Stimulated activated CD4-positive, alpha-beta T cell treated with anti-CD3 and anti-CD28 coated beads, TNF-alpha, amount 100 ng/mL, for 24 hours (primary cell): ENCODE measurements at regions not wholly inside any gene's neighbourhood (a gene's known extent, or its start where the extent isn't known, plus 50 kb on each side); places are given as distances from the start of the nearest gene placed in this dataset.

ENCODE experiments used
- DNase-seq, 3 experiments: peaks; one replicate each; pipeline ENCODE4 v3.0.0-alpha.2; 2020; ENCODE audit warnings: low read depth in 3 of 3

DNA sequence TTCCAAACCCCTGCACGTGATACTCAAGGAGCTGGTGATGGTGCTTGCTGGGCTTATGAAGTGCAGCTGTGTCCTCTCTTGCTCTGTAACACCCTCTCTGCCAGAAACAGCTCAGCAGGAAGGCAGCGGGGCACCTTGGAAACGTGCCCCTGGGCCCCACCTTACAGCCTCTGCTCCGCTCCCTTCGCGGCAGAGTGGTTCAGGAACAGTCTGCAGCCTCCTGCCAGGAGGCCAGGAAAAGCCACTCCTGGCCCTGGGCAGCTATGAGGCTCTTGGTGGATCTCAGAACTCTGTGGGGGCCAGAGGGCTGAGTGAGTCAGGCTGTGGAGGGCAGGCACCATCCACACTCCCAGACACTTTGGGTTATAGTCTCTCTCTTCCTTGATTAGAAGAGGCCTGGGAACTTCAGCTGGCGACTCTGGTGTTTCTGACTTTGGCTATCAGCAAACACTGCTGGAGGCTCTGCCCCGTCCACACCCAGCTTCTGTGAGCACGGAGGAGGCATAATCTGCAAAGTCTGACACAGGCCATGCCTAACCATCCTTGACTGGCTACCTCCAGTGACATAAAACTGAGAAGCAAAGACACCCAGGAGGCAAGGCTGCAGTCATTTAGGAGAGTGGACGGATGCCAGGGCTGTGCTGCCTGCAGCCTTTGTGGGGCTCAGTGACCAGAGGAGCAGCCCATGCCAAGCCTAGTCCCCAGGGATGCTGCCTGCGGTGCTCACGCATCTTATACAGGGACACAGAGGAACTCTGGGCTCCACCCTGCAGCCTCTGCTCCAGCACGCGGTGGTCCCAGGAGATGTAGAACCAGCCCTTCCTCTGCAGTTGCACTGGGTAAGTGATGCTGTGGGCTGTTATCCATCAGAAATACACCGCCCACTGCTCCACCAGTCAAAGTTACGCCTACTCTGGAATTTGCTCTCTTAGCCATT is 65.3 kb downstream of the METRNL start:
- DNase-seq = no peak

DNA sequence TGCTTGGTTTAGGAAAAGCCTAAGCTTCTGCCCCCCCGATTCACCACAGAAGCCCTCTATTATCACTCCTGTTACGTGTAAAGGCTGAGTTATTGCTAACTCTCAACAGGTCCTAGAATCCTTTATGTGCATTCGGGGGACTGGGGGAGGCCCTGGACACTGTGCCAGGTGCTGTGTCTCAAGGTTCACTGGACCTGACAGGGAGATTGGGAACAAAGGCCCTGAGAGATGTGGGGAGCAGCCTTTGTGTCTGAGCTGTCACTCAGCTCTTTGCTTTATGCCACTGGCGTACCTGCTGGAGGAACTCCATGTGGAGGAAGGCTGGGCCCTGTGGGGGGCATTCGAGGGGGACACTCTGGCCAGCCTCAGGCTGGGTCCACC is 65.9 kb downstream of the METRNL start:
- DNase-seq = no peak

DNA sequence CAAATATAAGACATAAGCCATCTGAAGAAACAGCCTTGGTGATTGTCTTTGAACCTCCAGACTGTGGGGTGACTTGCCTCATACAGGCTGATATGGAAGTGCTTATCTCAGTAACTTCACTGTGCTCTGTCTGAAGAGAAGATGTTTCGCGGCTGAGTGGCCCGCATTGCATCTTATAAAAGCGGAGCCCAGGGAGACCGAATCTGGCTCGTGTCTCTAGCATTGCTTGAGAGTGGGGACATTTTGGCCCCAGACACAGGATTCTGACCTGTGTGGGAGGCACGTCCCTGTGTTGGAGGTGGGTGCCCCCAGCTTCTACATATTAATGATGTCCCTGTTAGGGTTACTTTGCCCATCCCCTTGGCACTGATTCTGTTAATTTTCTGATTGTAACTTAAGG is 66.4 kb downstream of the METRNL start:
- no peak for DNase-seq

DNA sequence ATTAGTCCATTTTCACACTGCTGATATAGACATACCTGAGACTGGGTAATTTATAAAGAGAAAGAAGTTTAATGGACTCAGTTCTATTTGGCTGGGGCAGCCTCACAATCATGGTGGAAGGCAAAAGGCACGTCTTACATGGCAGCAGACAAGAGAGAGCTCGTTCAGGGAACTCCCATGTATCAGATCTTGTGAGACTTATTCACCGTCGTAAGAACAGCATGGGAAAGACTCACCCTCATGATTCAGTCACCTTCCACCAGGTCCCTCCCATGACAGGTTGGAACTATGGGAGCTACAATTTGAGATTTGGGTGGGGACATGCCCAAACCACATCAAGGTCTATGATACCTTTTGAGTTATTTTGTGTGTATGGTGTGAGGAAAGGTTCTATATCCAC is 66.9 kb downstream of the METRNL start:
- no peak for DNase-seq

DNA sequence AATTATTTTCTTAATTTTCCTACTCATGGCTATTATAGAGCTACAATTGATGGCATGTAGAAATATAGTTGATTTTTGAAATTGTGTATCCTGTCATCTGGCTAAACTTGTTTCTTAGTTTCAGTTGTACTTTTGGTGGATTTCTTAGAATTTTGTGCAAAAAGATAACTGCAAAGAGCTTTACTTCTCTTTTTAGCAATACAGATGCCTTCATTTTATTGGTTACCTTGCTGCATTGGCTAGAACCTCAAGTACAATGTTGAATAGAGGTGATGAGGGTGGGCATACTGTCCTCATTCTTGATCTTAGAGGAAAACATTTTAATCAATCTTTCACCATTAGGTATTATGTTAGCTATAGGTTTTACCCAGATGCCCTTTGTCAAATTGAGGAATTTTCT is 67.9 kb downstream of the METRNL start:
- DNase-seq = no peak

DNA sequence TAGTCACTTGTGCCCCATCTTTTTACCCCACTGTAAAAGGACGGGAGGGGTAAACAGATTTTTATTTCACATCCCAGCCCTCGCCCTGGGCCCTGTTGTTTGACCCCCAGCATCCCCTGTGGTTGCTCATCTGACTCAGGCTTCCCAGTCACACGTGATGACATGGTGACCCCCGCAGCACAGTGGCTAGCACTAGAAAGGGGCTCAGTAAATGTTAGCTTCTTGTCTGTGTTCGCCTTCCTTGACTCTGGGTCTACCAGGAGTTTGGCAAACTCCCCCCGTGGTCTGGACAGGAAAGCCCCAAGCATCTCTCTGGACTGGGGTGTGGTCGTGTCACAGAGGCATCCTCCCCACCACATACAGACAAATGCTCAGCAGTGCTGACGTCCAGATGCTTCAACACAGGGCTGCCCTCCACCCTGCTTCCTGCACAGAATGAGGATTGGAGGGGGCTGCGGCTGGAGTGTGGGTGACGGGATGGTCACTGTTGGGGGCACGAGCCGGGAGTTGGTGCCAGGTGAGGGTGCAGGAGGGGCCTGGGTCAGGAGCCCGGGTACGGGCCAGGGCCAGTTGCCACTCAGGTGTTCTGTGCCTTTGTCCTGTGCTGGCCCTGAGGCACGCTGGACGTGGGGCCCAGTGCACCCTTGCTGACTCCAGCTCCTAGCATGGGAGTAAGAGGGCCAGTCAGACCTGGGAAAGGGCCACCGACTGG is 69.1 kb downstream of the METRNL start:
- DNase-seq = no peak

DNA sequence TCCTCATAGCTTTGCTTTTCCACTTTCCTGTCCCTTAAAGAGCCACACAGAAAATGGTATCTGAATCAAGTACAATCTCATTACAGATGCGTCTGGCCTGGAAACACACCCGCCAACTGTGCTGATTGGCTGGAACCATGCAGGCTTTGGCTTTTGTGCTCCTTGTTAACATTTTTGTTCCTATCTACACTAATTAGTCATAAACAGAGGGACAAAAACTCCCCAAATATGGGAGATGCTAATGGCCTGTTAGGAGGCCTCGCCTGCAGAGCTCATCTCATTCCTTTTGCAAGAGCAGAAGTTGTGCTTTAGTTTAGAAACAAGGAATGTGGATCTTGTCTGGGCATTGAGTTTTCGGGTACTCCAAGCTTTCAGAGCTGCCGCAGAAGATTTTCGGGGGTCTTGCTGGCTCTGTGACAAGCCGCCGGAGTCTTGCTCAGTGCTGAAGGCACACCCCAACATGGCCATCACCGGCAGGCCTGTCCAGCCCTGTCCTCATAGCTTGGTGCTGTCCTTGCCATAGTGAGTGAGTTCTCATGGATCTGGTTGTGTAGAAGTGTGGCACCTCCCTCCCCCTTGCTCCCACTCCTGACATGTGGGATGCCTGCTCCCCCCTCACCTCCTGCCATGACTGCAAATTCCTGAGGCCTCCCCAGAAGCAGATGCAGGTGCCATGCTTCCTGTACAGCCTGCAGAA is 69.8 kb downstream of the METRNL start:
- DNase-seq = no peak

DNA sequence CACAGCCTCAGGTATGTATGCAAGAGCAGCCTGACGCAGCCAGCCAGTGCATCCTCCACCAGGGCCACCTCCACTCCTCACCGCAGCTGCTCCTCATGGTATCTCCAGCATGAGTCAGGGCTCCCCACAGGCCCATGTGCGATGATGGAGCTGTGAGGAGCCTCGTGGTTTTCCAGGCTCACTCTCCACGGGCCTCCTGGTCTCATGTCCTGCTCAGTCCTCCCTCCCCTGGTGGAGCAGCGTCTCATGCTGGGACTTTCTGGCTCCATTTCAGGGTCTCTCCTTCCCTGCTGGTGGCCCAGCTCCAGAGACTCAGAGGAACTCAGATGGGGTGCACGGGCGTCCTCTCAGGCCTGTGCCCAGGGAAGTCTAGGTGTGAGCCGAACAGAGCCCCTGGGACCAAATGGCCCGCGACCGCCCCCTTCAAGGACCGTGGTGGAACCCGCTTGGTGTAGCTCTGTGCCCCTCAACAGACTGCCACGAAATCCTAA is 70.4 kb downstream of the METRNL start:
- DNase-seq = no peak

DNA sequence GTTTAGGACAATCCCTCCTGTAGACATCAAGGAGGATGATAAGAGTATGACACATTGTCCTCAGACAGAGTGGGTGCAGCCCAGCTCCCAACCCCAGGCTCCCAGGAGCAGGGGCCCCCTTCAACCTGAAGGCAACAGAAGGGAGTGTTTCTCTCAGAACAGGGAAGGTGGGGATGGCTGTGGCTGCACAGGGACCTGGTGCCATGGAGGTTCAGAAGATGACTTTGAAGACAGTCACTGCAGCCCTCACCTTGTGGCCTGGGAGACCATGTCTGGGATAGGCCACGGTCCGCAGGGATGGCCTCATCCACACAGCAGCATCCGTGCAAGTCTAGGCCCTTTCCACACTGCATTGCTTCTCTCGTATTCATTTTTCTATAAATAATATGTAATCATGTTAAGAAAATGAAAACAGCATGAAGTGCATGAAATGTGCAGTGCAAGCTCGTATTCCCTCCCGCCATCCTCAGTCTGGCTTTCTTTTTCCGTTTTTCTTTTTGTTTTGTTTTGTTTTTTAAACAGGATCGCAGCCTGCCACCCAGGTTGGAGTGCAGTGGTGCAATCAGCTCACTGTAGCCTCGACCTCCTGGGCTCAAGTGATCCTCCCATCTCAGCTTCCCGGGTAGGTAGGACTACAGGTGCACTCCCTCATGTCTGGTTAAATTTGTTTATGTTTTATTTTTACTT is 71.1 kb downstream of the METRNL start:
- no peak for DNase-seq

DNA sequence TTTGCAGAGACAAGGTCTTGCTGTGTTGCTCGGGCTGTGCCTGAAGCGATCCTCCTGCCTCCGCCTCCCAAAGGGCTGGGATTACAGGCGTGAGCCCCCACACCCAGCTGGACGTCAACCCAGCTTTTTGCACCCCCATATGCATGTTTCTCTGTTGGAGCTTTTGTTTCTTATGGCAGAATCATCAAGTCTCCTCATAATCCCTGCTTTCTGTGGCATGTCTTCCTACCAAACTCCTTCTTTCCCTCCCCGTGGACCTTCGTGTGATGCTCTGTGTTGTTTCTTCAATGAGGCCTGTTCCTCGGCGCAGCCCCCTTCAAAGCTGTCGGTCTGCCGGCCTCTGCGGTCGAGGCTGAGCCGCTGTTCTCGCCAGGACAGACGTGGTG is 71.6 kb downstream of the METRNL start:
- DNase-seq = no peak

DNA sequence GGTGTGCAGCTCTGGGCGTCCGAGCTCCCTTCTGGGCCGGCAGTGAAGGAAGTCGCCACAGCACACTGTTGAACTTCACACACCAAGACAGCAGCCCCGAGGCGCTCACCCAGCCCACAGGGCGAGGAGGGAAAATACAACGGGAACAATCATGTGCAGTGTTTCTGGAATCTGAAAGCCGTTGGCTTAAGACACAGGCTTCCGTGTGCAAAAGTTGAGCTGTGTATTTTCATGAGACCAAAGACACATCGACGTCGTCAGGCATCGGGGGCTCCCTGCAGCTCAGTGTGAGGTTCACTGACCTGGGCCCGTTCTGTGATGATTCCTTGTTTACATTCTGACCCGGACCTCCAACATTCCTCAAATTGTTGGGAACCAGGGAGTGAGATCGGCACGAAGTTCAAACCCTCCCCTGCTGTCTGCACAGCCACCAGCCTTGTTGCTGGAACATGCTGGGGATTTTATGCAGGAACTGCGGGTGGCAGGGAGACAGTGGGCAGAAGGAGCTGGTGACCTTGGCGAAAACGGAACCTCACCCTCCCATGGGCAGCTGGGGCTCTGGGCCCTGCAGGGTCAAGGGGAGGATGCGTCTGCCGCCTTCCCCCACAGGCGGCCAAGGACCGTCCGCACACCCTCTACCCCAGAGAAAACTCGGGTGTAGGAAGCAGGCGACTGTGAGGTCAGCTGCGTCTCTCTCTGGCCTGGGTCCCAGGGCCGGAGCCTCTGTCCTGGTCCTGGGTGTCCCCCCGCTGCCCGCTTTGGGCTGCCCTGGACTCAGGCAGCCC is 72.2 kb downstream of the METRNL start:
- no peak for DNase-seq

DNA sequence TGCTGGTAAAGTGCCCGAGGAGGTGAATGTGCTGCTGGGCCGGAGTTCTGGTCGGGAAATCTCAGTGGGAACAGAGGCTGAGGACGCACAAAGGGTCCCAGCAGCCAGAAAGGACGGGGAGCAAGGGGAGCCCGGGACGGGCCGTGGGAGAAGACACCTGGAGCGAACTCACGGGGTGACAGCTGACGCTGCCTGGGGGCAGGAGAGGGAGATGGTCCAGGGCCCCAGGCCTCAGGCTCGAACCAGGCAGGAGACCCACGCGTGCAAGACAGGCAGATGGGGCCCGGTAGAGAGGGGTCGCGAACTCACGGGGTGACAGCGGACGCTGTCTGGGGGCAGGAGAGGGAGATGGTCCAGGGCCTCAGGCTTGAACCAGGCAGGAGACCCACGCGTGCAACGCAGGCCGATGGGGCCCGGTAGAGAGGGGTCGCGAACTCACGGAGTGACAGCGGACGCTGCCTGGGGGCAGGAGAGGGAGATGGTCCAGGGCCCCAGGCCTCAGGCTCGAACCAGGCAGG is 72.9 kb downstream of the METRNL start:
- DNase-seq = no peak

DNA sequence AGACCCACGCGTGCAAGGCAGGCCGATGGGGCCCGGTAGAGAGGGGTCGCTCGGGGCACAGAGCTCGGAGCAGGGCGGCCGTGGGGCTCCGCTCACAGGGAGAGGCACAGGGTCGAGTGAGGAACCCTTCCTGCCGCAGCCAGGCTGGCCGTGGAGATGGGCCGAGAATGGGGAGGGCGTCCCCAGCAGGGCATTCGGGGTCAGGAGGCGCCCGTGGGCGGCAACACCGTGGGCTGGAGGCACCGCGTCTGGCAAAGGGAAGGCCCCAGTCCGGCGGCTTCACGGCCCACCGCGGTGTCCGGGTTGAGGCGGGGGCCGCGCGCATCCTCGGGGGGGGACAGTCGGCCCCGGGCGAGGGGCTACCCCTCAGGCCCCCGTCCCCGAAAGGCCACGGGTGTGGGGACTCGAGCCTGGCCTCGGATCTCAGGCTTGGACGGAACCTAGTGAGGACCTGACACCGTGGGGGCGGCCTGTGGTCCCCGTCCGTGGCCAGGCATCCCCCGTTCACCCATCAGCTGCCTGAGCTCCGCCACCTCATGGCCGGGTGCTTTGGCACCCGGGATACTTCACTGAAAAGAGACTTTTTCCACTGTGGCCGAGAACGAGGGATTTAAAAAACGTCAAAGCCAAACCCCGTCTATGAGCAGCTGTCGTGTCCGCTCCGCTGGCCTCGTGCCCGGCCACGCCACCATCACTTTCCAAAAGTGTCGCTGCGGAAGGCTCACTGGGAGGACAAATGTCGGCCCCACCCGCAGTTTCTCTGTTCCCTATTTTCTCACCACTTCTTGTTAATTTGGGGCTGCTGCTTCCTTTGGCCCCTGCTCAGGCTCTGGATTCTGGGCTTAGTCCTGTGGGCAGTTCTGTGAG is 73.6 kb downstream of the METRNL start:
- DNase-seq = no peak

DNA sequence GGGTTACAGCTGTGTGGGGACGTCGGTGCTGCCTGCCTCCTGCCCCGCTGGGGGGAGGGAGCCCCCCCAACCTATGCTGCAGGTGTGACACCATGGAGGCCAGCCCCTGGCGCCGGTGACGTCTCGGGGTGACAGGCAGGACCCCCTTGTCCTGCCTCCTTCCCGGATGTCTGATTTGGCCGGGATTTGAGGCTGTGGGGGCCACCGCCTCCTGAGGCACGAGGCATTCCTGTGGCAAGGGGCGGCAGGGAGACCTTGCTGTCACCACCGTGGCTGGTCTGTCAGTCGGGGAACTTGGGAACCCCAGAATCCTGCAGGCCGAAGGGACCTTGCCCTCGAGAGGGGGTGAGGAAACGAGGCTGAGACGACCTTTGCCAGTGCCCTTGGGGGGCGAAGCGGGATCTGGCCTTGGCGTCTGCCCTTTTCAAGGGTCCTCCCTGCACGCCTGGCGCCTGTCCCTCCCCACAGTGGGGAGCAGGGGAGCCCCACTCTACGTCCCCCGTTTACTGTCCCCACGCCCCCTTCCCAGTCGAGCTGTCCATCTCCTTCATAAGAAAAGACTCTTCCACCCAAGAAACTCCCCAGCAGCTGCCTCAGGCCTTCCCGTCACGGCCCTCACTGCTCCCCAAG is 74.4 kb downstream of the METRNL start:
- no peak for DNase-seq

DNA sequence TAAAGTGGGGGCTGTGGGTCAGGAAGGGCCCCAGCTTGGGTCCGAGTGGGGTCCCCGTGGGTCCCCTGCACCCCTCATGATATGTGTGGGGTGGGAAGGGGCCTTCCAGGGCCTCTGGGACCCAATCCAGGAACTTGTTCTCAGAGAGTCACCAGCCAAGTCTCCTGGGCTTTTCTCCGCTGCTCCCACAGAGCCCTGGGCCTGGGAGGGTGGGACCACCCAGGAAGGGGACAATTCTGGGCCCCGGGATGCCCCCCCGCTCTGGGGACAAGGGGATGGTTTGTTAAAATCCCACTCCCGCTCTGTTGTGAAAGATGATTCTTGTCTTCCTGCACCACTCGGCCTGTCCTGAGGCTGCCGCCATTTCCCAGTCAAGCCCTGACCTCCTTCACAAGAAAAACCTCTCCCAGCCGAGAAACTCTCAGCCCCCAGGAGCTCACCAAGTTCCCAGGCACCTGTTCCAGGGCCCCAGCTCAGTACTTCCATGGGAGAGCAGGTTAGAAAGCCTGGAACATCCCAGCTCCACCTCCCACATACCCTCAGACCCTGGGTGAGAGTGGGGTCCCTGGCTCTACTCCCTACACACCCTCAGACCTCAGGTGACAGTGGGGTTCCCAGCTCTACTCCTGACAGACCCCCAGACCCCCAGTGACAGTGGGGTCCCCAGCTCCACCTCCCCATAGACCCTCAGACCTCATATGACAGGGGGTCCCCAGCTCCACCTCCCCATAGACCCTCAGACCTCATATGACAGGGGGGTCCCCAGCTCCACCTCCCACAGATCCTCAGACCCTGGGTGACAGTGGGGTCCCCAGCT is 75.1 kb downstream of the METRNL start:
- DNase-seq = no peak

DNA sequence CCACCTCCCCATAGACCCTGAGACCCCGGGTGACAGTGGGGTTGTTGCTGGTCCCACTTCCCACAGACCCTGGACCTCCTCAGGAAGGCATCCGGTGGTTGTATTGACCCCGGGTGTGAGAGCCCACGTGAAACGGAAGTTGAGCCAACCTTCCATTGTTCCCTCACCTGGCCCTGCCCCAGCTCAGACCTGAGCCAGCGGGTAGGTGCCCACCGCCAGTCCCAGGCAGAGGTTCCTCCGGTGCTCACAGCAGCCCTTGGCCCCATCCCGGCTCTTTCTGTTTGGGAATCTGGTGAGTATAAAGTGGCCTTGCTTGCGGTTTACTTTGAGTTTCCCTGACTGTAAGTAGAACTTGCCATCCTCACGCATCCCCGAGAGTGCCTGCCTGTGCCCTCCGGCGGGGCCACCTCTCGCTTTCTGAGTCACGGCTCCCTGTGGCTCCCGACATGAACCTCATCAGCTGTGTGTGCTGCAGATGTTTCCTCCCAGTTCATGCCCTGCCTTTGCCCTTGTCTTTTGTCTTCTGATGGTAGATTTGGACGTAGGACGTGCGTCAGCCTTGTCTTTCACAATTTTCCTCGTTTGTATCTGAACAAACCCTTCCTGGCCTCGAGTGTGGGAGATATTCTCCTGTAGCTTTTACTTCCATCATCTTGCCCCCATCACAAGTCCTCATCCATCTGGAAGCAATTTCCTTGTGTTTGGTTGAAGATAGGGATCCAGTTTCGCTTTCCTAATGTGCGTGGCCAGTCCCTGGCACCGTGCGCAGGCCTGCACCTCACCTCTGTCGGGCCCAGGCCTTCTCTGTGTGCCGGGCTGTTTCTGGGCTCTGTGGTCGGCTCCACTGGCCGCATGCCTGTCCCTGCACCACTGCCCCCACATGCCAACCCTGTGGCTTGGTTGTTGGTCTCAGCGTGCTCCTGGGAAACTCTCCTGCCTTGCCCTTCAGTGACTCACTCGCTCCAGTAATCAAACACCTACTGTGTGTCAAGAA is 76.0 kb downstream of the METRNL start:
- DNase-seq = peak in 1 of 3 experiments; percentile 9

DNA sequence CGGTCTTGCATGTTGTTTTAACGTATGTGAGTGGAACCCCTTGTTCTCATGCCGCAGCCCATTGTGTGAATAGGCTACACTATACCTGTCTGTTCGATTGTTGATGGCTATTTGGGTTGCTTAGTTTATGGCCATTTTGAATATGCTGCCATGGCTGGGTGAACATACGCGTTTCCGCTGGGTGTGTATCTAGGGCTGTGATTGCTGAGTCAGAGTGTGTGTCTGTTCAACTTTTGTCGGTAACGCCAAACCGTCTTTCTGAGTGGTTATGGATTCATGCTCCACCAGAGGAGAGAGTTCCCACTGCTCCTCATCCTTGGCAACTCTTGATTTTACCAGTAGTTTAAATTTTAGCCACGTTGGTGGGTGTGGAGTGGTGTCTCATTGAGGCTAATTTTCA is 77.0 kb downstream of the METRNL start:
- no peak for DNase-seq
